ENCODE measurements at regions not wholly inside any gene's neighbourhood (a gene's known extent, or its start where the extent isn't known, plus 50 kb on each side); places are given as distances from the start of the nearest gene placed in this dataset.

- DNase-seq (ENCODE audit: low read depth, low spot score): no peak
- TF ChIP-seq CTCF (IDR thresholded peaks at IDR 0.05; ENCODE audit: insufficient read depth, low read length, missing control alignments): no peak
- H3K4me3 ChIP-seq (ENCODE audit: low read depth, low read length): no peak overlapping the region
- CTCF ChIA-PET: interaction anchor here (0.9 to 1.5 kb wide), 3 partner anchors 19 to 81 kb away, joined by 3 to 4 read pairs (median 4); no protein-coding TSS in a partner anchor
- POLR2A ChIA-PET: interaction anchor here (1.2 kb wide), 1 partner anchor 87 kb away, joined by 4 read pairs; no protein-coding TSS in a partner anchor
Observed at GRCh38 chr9:134558124-134558905, 83.3 kb upstream of the COL5A1 start.

- CTCF ChIA-PET: no interaction called here
- no peak for TF ChIP-seq CTCF (IDR thresholded peaks at IDR 0.05; ENCODE audit: insufficient read depth, low read length, missing control alignments)
- DNase-seq (ENCODE audit: low read depth, low spot score): no peak
- POLR2A ChIA-PET: interaction anchor here (1.2 kb wide), 1 partner anchor 86 kb away, joined by 4 read pairs; no protein-coding TSS in a partner anchor
- no peak overlapping the region for H3K4me3 ChIP-seq (ENCODE audit: low read depth, low read length)
Observed at GRCh38 chr9:134559013-134559412, 82.6 kb upstream of the COL5A1 start.

GRCh38 chr9:134560206-134560605, 81.4 kb upstream of the COL5A1 start:
- H3K4me3 ChIP-seq (ENCODE audit: low read depth, low read length): no peak overlapping the region
- DNase-seq (ENCODE audit: low read depth, low spot score): no peak
- CTCF ChIA-PET: no interaction called here
- TF ChIP-seq CTCF (IDR thresholded peaks at IDR 0.05; ENCODE audit: insufficient read depth, low read length, missing control alignments): no peak
- POLR2A ChIA-PET: no interaction called here

GRCh38 chr9:134560654-134561053, 80.9 kb upstream of the COL5A1 start:
- DNase-seq (ENCODE audit: low read depth, low spot score): no peak
- TF ChIP-seq CTCF (IDR thresholded peaks at IDR 0.05; ENCODE audit: insufficient read depth, low read length, missing control alignments): no peak
- ChIA-PET CTCF (no interaction called here), POLR2A (no interaction called here)
- H3K4me3 ChIP-seq (ENCODE audit: low read depth, low read length): no peak overlapping the region

GRCh38 chr9:134561427-134562145, 80.0 kb upstream of the COL5A1 start:
- ChIA-PET CTCF (interaction anchor here (0.9 to 1.0 kb wide), 2 partner anchors 8 to 105 kb away, joined by 3 read pairs; no protein-coding TSS in a partner anchor), POLR2A (no interaction called here)

More at GRCh38 chr9:134561427-134562145, 80.0 kb upstream of the COL5A1 start:
- TF ChIP-seq CTCF (IDR thresholded peaks at IDR 0.05; ENCODE audit: insufficient read depth, low read length, missing control alignments): no peak
- H3K4me3 ChIP-seq (ENCODE audit: low read depth, low read length): no peak overlapping the region
- DNase-seq (ENCODE audit: low read depth, low spot score): no peak
